ENCODE measurements at regions not wholly inside any gene's neighbourhood (a gene's known extent, or its start where the extent isn't known, plus 50 kb on each side); places are given as distances from the start of the nearest gene placed in this dataset.

DNA sequence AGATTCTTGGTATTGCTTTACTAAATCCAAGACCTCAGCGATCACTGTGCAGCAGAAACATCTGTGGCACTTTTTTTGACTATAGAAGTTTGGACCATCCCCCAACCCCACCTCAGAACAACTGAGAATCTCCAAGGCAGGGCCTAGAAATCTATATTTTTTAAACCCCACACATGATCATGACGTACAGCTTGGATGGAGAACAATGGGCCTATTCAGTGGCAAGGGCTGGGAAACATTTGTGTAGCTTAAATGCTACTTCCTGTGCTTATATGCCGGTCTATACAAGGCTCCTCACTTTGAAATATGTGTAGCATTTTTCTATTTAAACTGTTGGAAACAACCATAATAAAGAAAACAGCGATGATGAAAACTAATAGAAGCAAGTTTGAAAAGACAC, 55.1 kb upstream of the SPRED1 start:
- TF ChIP-seq POLR2A (IDR thresholded peaks at IDR 0.05; ENCODE audit: low read depth, low read length) (no peak), POLR2AphosphoS5 (IDR thresholded peaks at IDR 0.05; ENCODE audit: low read depth, low read length) (no peak), SPI1 (IDR thresholded peaks at IDR 0.05; ENCODE audit: low read depth, low read length) (no peak), TAF1 (IDR thresholded peaks at IDR 0.05; ENCODE audit: low read depth, low read length) (no peak)

All from GM12891 (cell line).